Activated naive CD8-positive, alpha-beta T cell treated with anti-CD3 and anti-CD28 coated beads for 36 hours (primary cell): ENCODE measurements at regions not wholly inside any gene's neighbourhood (a gene's known extent, or its start where the extent isn't known, plus 50 kb on each side); places are given as distances from the start of the nearest gene placed in this dataset.

Experiments used
- DNase-seq: peaks from one replicate; pipeline ENCODE4 v3.0.0; 2021
- H3K27ac Mint-ChIP-seq: one replicate; pipeline ENCODE4 v1.8.0; 2022; ENCODE audit warnings: mild to moderate bottlenecking, moderate library complexity, mixed read lengths
- H3K27me3 Mint-ChIP-seq: one replicate; pipeline ENCODE4 v1.8.0; 2022; ENCODE audit warnings: mild to moderate bottlenecking, mixed read lengths
- H3K36me3 Mint-ChIP-seq: one replicate; pipeline ENCODE4 v1.8.0; 2021; ENCODE audit warnings: mild to moderate bottlenecking, mixed read lengths
- H3K4me1 Mint-ChIP-seq: one replicate; pipeline ENCODE4 v1.8.0; 2021; ENCODE audit warnings: mixed read lengths
- H3K4me3 Mint-ChIP-seq: one replicate; pipeline ENCODE4 v1.8.0; 2022; ENCODE audit warnings: mild to moderate bottlenecking, moderate library complexity, mixed read lengths
- H3K9me3 Mint-ChIP-seq: one replicate; pipeline ENCODE4 v1.8.0; 2022; ENCODE audit warnings: mixed read lengths

- Mint-ChIP-seq H3K27me3 (no peaks in the 10 kb centered on the region), H3K9me3 (no peaks in the 10 kb centered on the region)
These were observed 290.5 kb downstream of the KBTBD8 start for GRCh38 chr3:67288466-67289106.

DNA sequence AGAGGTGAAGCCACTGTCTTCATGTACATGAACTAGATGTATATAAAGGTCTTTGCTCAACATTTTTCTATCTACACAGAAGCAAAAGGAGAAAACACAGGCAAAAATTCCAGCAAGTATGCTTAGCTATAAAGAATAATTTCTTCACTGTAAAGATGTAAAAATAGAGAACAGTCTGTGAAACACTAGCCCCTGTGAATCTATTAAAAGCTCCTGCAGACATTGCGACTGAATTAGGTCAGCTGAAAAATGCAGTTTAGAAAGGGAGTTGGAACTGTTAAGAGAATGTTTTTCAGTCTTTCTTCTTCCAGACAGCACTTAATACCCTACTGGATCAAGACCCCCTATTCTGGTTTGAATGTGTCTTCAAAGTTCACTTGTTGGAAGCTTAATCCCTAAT, 291.5 kb downstream of the KBTBD8 start:
- no peak for DNase-seq
- Mint-ChIP-seq H3K36me3 (no peaks in the 10 kb centered on the region), H3K4me1 (peaks cover 7% of the 10 kb centered on the region), H3K4me3 (no peak overlapping the region), H3K9me3 (no peaks in the 10 kb centered on the region), H3K27me3 (no peaks in the 10 kb centered on the region), H3K27ac (no peak overlapping the region)

More at GRCh38 chr3:67288466-67289106, 290.5 kb downstream of the KBTBD8 start:
- no peak overlapping the region for H3K4me3 Mint-ChIP-seq
- no peaks in the 10 kb centered on the region for H3K36me3 Mint-ChIP-seq
- peaks cover 7% of the 10 kb centered on the region for H3K4me1 Mint-ChIP-seq
- DNase-seq = no peak
- no peak overlapping the region for H3K27ac Mint-ChIP-seq

DNA sequence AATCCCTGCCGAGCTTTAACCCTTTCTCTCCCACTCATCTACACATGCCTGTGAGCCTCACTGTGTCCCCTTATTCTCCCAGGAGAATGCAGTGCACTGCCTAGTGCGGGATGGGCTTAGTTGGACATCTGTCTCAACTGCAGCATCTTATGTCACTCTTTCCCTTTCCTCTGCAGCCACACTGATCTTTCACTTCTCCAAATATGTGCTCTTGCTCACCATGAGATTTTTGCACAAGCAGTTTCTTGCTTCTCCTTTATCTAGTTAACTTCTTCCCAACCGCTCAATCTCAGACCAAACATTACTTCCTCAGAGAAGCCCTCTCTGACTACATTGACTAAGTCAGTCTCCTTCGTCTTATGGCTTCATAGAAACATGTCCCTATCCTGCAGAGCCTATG, 292.3 kb downstream of the KBTBD8 start:
- DNase-seq = no peak
- Mint-ChIP-seq H3K36me3 (no peaks in the 10 kb centered on the region), H3K27me3 (no peaks in the 10 kb centered on the region), H3K9me3 (no peaks in the 10 kb centered on the region), H3K4me1 (peaks cover 7% of the 10 kb centered on the region), H3K27ac (no peak overlapping the region), H3K4me3 (no peak overlapping the region)

DNA sequence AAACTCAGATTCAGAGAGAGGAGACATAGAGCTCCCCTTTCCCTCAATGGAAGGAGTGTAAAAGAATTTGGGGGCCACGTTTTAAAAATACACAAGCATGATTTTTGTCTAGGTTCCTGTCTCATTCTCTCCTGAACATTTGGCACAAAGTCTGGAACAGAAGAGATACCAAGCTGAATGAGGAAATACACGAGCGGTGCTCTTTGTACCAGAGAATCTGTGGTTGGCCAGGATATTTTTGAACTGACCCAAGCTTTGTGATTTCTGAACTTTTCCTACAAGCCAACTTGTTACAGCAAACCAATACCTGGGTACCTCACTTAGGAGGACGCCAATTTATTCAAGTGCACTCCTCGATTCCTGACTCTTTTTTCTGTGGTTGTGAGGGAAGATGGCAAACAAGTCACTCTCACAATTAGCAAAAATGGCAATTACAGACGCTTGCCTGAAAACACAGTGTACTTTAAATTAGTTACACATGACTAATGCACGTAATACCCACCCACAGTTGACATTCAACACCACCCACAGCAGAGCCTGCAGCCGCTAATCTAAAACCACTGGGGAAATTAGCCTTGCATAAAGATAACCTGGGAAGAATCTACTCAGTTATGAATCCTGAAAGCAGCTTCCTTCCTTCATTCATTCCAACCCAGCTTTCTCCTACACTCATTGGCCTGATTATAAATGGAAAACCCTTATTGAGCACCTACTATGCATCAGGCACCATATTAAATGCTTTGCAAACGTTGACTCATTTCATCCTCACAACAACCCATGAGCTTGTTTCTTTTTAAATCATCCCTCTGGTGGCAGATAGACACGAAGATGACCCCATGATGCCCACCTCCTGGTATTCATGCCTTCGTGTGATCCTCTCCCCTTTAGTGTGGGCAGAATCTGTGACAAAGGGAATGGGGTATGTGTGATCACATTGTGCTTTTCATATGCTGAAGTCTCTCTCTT, 293.5 kb downstream of the KBTBD8 start:
- no peaks in the 10 kb centered on the region for H3K27me3 Mint-ChIP-seq
- H3K9me3 Mint-ChIP-seq = no peaks in the 10 kb centered on the region
- no peak overlapping the region for H3K27ac Mint-ChIP-seq
- no peaks in the 10 kb centered on the region for H3K36me3 Mint-ChIP-seq
- DNase-seq = no peak
- H3K4me3 Mint-ChIP-seq = no peak overlapping the region
- H3K4me1 Mint-ChIP-seq = peaks cover 7% of the 10 kb centered on the region

- Mint-ChIP-seq H3K4me1 (peaks cover 7% of the 10 kb centered on the region), H3K27me3 (no peaks in the 10 kb centered on the region), H3K4me3 (no peak overlapping the region), H3K36me3 (no peaks in the 10 kb centered on the region), H3K9me3 (no peaks in the 10 kb centered on the region), H3K27ac (no peak overlapping the region)
- no peak for DNase-seq
These were observed 294.4 kb downstream of the KBTBD8 start for GRCh38 chr3:67292356-67293121.

- no peaks in the 10 kb centered on the region for H3K27me3 Mint-ChIP-seq
- H3K4me3 Mint-ChIP-seq = no peak overlapping the region
- DNase-seq = no peak
These were observed 296.2 kb downstream of the KBTBD8 start for GRCh38 chr3:67294341-67294740.

DNA sequence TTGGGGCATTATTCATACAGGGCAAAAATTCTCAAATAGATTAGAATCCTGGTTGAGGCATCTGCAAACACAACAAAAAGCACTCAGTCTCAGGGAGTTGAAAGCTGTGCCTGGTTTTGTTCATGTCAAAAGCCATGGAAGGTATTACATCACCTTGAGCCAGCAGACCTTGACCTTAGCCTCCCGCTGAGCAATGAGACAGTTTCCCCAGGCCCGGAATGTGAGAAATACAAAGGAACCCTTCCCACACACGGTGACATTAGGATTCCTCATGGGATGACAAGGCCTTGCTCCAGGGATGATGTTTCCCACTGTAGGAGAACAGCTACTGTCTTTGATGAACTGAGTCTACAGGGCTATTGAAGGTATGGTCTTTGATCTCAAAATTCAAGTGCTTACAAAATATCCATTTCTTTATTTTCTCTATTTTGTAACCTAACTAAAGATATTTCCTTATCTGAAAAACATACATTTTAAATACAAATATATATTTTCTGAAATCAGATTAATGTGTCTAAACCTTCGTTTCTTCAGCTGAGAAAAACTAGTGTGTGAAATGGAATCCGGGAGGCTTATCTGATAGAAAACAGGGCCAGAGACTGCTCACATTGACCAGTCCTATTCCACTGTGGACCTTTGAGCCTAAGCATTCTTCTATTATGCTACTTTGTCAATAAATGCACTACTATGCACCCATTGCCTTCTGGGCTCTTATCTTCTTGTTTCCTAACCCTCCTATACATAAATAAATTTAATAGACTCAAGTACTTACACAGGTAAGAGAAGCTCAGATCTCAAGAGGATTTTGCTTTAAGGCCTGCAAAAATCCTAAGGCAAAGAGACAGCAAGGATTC, 298.2 kb downstream of the KBTBD8 start:
- no peaks in the 10 kb centered on the region for H3K36me3 Mint-ChIP-seq
- peaks cover 7% of the 10 kb centered on the region for H3K4me1 Mint-ChIP-seq
- no peak for DNase-seq
- H3K4me3 Mint-ChIP-seq = no peak overlapping the region
- H3K27me3 Mint-ChIP-seq = peaks cover under 1% of the 10 kb centered on the region
- H3K27ac Mint-ChIP-seq = no peak overlapping the region
- H3K9me3 Mint-ChIP-seq = no peaks in the 10 kb centered on the region

More at GRCh38 chr3:67294341-67294740, 296.2 kb downstream of the KBTBD8 start:
- Mint-ChIP-seq H3K4me1 (peaks cover 7% of the 10 kb centered on the region), H3K27ac (no peak overlapping the region), H3K36me3 (no peaks in the 10 kb centered on the region), H3K9me3 (no peaks in the 10 kb centered on the region)

DNA sequence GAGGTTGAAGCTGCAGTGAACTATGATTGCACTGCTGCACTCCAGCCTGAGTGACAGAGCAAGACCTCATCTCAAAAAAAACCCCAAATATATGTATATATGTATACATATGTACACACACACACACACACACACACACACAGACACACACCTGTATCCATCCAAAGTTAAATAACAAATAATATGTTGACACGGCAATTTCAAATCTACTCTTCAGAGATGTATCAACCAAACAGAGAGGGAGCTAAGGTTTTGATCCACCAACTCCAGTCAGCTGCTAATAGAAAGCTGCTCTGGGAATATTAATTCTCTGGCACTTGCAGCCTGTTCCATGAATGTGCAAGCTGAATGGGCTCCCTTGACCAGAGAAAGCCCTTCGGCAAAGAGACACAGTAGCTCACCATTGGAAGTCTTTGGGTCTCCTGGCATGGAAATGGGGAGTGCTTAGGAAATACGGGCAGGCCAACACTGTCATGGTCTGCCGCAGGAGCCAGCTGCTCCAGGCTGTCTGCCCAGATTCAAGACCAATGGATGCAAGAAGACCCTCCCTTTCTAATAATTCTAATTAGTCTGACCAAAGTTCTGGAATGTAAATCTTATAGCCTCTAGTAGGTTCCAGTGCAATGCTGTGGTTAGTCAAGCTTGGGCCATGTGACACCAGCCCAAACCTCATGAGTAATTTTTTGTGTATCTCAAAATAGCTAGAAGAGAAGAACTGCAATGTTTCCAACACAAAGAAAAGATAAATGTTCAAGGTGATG, 299.8 kb downstream of the KBTBD8 start:
- Mint-ChIP-seq H3K27me3 (peaks cover 4% of the 10 kb centered on the region), H3K4me1 (no peaks in the 10 kb centered on the region), H3K4me3 (no peak overlapping the region), H3K36me3 (no peaks in the 10 kb centered on the region), H3K27ac (no peak overlapping the region), H3K9me3 (no peaks in the 10 kb centered on the region)
- no peak for DNase-seq

DNA sequence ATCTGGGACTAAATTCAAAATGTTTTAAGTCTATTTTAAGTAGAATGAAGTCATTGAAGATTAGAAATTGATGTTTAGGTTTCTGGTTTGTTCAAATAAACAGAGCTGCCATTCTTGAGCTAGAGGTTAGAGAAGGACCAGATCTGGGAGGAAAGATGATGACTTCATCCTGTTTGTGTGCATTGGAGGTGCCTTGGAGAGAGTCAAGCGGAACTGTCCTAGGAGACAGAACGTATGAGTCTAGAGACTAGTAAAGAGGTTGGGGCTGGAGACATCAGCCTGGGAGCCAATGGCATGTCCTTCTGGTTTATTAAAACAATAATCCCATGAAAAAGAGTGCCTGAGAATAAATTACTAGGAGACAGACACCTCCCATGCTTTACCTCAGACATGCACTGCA, 303.4 kb downstream of the KBTBD8 start:
- peaks cover 4% of the 10 kb centered on the region for H3K27me3 Mint-ChIP-seq
- no peak for DNase-seq
- no peaks in the 10 kb centered on the region for H3K36me3 Mint-ChIP-seq
- no peak overlapping the region for H3K4me3 Mint-ChIP-seq
- no peaks in the 10 kb centered on the region for H3K9me3 Mint-ChIP-seq
- H3K27ac Mint-ChIP-seq = no peak overlapping the region
- H3K4me1 Mint-ChIP-seq = peaks cover 4% of the 10 kb centered on the region

DNA sequence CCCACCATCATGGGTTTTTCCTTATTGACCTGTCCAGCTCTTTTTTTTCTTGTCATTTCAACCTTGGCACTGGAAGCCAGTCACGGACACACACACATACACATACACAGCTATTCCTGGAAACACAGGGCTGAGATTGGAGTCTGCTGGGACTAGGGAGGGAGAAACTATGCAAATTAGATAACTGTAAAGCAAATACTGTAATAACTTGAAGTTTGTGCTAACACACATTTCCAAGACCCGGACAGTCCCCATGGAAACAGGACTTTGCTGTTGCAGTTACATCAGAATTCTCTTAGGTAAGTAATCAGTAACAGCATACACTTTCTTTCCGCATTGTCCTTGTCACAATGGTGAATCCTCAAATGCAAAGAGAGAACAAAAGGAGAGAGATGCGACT, 304.4 kb downstream of the KBTBD8 start:
- Mint-ChIP-seq H3K9me3 (no peaks in the 10 kb centered on the region), H3K36me3 (no peaks in the 10 kb centered on the region), H3K4me1 (peaks cover 4% of the 10 kb centered on the region), H3K27me3 (peaks cover 4% of the 10 kb centered on the region), H3K27ac (no peak overlapping the region), H3K4me3 (no peak overlapping the region)
- no peak for DNase-seq

GRCh38 chr3:67305160-67305559, 307.1 kb downstream of the KBTBD8 start:
- H3K36me3 Mint-ChIP-seq = no peaks in the 10 kb centered on the region
- H3K27ac Mint-ChIP-seq = no peak overlapping the region
- H3K9me3 Mint-ChIP-seq = no peaks in the 10 kb centered on the region
- no peak overlapping the region for H3K4me3 Mint-ChIP-seq
- DNase-seq = no peak
- peaks cover 4% of the 10 kb centered on the region for H3K27me3 Mint-ChIP-seq
- H3K4me1 Mint-ChIP-seq = peaks cover 4% of the 10 kb centered on the region

- H3K27me3 Mint-ChIP-seq = peaks cover 4% of the 10 kb centered on the region
- H3K4me1 Mint-ChIP-seq = peaks cover 4% of the 10 kb centered on the region
- no peak overlapping the region for H3K4me3 Mint-ChIP-seq
- no peak for DNase-seq
- no peak overlapping the region for H3K27ac Mint-ChIP-seq
- no peaks in the 10 kb centered on the region for H3K36me3 Mint-ChIP-seq
- no peaks in the 10 kb centered on the region for H3K9me3 Mint-ChIP-seq
These were observed 307.8 kb downstream of the KBTBD8 start for GRCh38 chr3:67305922-67306321.

- DNase-seq = no peak
- no peak overlapping the region for H3K4me3 Mint-ChIP-seq
- H3K9me3 Mint-ChIP-seq = no peaks in the 10 kb centered on the region
- no peaks in the 10 kb centered on the region for H3K36me3 Mint-ChIP-seq
- no peaks in the 10 kb centered on the region for H3K4me1 Mint-ChIP-seq
- no peaks in the 10 kb centered on the region for H3K27me3 Mint-ChIP-seq
- H3K27ac Mint-ChIP-seq = no peak overlapping the region
These were observed 313.3 kb downstream of the KBTBD8 start for GRCh38 chr3:67311440-67311839.

DNA sequence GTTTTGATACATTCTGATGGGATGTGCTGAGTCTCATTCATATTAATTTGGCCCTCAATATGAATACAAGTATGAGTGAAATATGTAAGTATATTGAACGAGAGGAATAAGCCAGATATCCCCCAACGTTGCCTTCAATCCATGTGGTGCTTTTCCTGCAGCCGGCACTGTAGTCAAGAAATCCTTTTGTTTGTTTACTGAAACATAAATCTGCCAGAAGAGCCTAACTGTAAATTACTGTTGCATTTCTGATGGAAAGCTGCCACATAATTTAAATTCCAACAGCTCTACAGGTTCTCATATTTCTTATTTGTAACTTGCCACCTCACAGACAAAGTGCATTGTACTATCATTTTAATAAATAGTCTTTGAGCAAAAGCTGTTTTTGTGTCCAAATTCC, 314.0 kb downstream of the KBTBD8 start:
- Mint-ChIP-seq H3K4me3 (no peak overlapping the region), H3K4me1 (no peaks in the 10 kb centered on the region), H3K36me3 (no peaks in the 10 kb centered on the region), H3K27me3 (no peaks in the 10 kb centered on the region), H3K9me3 (no peaks in the 10 kb centered on the region), H3K27ac (no peak overlapping the region)
- DNase-seq = no peak
